NCI-H2029 (cell line): ENCODE measurements at regions not wholly inside any gene's neighbourhood (a gene's known extent, or its start where the extent isn't known, plus 50 kb on each side); places are given as distances from the start of the nearest gene placed in this dataset.

ENCODE experiments used
- DNase-seq: peaks from one replicate; lab custom pipeline; 2025; lab: John Stamatoyannopoulos, UW

GRCh38 chr15:38860674-38861073, 296.1 kb upstream of the RASGRP1 start:
- no peak for DNase-seq

GRCh38 chr15:38861108-38861507, 296.5 kb upstream of the RASGRP1 start:
- no peak for DNase-seq

GRCh38 chr15:38862099-38862498, 297.5 kb upstream of the RASGRP1 start:
- DNase-seq: no peak

GRCh38 chr15:38863381-38863780, 298.8 kb upstream of the RASGRP1 start:
- DNase-seq: no peak

- no peak for DNase-seq
Measured at GRCh38 chr15:38864122-38864521, 299.5 kb upstream of the RASGRP1 start.

GRCh38 chr15:38864827-38865581, 300.4 kb upstream of the RASGRP1 start:
- no peak for DNase-seq

- no peak for DNase-seq
Measured at GRCh38 chr15:38867556-38867955, 302.9 kb upstream of the RASGRP1 start.

- DNase-seq: no peak
Measured at GRCh38 chr15:38868326-38869114, 303.9 kb upstream of the RASGRP1 start.

GRCh38 chr15:38871638-38872037, 307.0 kb upstream of the RASGRP1 start:
- no peak for DNase-seq

DNA sequence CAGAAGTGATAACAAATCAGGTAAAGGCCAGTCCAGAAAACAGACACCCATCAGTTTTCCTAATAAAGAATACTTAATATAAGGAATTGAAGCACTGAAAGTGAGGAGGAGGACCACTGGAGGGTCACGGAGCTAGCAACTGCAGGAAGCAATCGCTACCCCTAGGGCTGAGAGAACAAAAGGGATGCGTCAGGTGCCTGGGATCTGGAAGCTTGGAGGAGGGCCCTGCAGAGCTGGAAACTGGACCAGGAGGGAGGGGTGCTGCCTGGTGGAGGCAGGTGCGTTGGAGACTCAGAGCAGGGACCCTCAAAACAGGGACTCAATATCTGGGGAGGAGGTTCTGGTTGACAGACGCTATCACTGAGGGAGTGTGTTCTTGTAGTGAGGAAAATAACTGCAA, 308.1 kb upstream of the RASGRP1 start:
- no peak for DNase-seq

DNA sequence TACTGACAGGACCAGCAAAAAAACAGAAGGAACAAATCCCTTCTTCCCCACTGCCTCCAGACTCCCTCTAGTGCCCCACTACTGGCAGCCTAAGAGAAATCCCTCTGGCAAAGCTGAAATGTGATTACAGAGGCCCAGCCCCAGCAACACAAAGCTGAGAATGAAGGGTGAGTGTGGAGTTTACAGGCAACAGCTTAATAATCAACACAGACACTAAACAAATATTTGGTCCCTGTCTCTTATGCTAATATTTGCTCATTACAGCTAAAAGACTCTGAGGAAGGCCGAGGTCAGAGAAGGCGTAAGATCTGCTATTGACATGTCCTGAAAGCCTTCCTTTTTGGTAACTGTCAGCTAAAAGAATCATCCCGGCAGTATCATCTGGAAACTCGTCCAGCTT, 308.5 kb upstream of the RASGRP1 start:
- no peak for DNase-seq

- DNase-seq: no peak
Measured at GRCh38 chr15:38874464-38874863, 309.9 kb upstream of the RASGRP1 start.

DNA sequence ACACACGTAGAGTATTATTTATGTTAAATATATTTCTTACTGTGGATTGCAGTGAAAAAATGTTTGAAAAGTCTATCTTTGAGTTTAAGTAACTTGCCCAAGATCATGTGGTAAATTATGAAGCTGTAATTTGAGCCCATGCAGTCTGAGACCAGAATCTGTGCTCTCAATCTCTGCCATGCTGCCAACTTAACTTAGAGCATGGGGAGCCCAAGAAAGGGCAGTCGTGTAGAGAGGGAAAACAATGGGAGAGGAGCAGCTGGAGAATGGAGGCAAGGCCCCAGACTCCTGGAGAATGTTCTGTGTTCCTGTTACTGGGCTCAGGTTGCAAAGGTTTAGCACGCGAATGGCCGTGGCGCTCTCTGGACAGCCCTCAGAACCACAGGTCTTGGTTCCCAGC, 311.6 kb upstream of the RASGRP1 start:
- DNase-seq: no peak

GRCh38 chr15:38876621-38877020, 312.0 kb upstream of the RASGRP1 start:
- DNase-seq: no peak

GRCh38 chr15:38877471-38877870, 312.9 kb upstream of the RASGRP1 start:
- DNase-seq: no peak

GRCh38 chr15:38878026-38878425, 313.4 kb upstream of the RASGRP1 start:
- no peak for DNase-seq

- DNase-seq: no peak
Measured at GRCh38 chr15:38878926-38879325, 314.3 kb upstream of the RASGRP1 start.

- DNase-seq: no peak
Measured at GRCh38 chr15:38879909-38880471, 315.4 kb upstream of the RASGRP1 start.

DNA sequence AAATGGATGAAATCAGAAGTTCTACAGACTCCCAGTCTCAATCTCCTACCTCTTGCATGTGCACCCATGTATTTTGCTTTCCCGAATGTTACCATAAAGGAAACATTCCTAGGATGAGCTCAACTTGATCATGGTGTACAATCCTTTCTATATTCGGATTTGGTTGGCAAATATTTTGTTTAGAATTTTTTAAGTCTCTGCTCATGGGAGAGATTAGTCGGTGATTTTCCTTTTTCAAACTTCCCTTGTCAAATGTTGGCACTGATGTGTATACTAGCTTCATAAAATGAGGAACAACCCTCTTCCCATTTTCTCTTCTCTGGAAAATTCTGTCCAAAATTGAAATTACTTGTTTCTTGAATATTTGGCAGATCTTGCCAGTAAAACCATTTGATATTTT, 317.6 kb upstream of the RASGRP1 start:
- DNase-seq: no peak

DNA sequence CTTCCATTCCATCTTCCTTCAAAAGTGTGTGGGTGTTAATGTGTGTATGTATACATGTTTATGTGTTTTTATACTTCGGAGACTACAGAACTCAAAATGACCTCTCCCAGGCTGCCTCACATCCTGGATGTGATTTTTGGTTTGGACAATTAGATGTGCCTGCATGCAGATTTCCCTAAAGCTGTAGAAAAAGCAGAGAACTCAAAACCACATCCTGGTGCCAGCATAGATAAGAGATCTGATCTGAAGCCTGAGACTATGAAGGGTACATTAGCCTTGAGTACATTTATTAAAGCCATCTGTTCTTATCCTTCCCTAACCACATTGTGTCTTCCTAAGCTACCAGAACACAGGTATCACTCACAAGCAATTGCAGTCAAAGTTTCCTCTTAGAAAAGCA, 319.4 kb upstream of the RASGRP1 start:
- no peak for DNase-seq

- DNase-seq: no peak
Measured at GRCh38 chr15:38885001-38885400, 320.4 kb upstream of the RASGRP1 start.

- no peak for DNase-seq
Measured at GRCh38 chr15:38885471-38885952, 320.9 kb upstream of the RASGRP1 start.
